Activated gamma-delta T cell treated with Interleukin-2 at 50 U/mL for 16 hours (primary cell): ENCODE measurements at regions not wholly inside any gene's neighbourhood (a gene's known extent, or its start where the extent isn't known, plus 50 kb on each side); places are given as distances from the start of the nearest gene placed in this dataset.

Source experiments
- DNase-seq: peaks from one replicate; pipeline ENCODE4 v3.0.0-alpha.2; 2020

GRCh38 chr18:42412896-42413295 lies 457.9 kb downstream of the PIK3C3 start:
- DNase-seq: no peak

GRCh38 chr18:42413870-42414269 lies 458.8 kb downstream of the PIK3C3 start:
- DNase-seq: no peak

- DNase-seq: no peak
Observed at GRCh38 chr18:42414756-42415454, 459.9 kb downstream of the PIK3C3 start.

GRCh38 chr18:42417189-42417588 lies 462.2 kb downstream of the PIK3C3 start:
- DNase-seq: no peak

- DNase-seq: no peak
Observed at GRCh38 chr18:42418121-42418520, 463.1 kb downstream of the PIK3C3 start.

GRCh38 chr18:42425025-42425424 lies 470.0 kb downstream of the PIK3C3 start:
- no peak for DNase-seq

- no peak for DNase-seq
Observed at GRCh38 chr18:42426496-42427015, 471.5 kb downstream of the PIK3C3 start.

- DNase-seq: no peak
Observed at GRCh38 chr18:42429196-42429595, 474.2 kb downstream of the PIK3C3 start.

- DNase-seq: no peak
Observed at GRCh38 chr18:42436222-42436765, 481.3 kb downstream of the PIK3C3 start.

- no peak for DNase-seq
Observed at GRCh38 chr18:42437001-42437400, 482.0 kb downstream of the PIK3C3 start.

- no peak for DNase-seq
Observed at GRCh38 chr18:42437646-42438045, 482.6 kb downstream of the PIK3C3 start.

GRCh38 chr18:42442656-42443055 lies 487.6 kb downstream of the PIK3C3 start:
- no peak for DNase-seq

- no peak for DNase-seq
Observed at GRCh38 chr18:42444349-42444748, 489.3 kb downstream of the PIK3C3 start.

GRCh38 chr18:42445359-42445758 lies 490.3 kb downstream of the PIK3C3 start:
- no peak for DNase-seq

GRCh38 chr18:42446195-42446594 lies 491.2 kb downstream of the PIK3C3 start:
- DNase-seq: no peak

GRCh38 chr18:42447688-42448087 lies 492.7 kb downstream of the PIK3C3 start:
- no peak for DNase-seq

GRCh38 chr18:42458226-42458625 lies 503.2 kb downstream of the PIK3C3 start:
- DNase-seq: no peak

GRCh38 chr18:42459873-42460272 lies 504.8 kb downstream of the PIK3C3 start:
- DNase-seq: no peak

- DNase-seq: no peak
Observed at GRCh38 chr18:42471885-42472284, 516.9 kb downstream of the PIK3C3 start.

- no peak for DNase-seq
Observed at GRCh38 chr18:42473611-42474010, 518.6 kb downstream of the PIK3C3 start.

GRCh38 chr18:42474577-42474976 lies 519.5 kb downstream of the PIK3C3 start:
- DNase-seq: no peak

- DNase-seq: no peak
Observed at GRCh38 chr18:42475157-42475556, 520.1 kb downstream of the PIK3C3 start.

- DNase-seq: no peak
Observed at GRCh38 chr18:42477267-42477666, 522.2 kb downstream of the PIK3C3 start.

GRCh38 chr18:42480441-42480840 lies 525.4 kb downstream of the PIK3C3 start:
- no peak for DNase-seq

- no peak for DNase-seq
Observed at GRCh38 chr18:42484648-42485047, 529.6 kb downstream of the PIK3C3 start.
